ENCODE measurements at regions not wholly inside any gene's neighbourhood (a gene's known extent, or its start where the extent isn't known, plus 50 kb on each side); places are given as distances from the start of the nearest gene placed in this dataset.

- Mint-ChIP-seq H3K4me3 (no peak overlapping the region), H3K36me3 (no peaks in the 10 kb centered on the region), H3K27ac (no peak overlapping the region), H3K4me1 (no peaks in the 10 kb centered on the region), H3K9me3 (ENCODE audit: low read depth) (peaks cover 16% of the 10 kb centered on the region), H3K27me3 (no peaks in the 10 kb centered on the region)
- DNase-seq (no peak), ATAC-seq (no peak)
- CTCF ChIA-PET = no interaction called here
Measured at GRCh38 chr2:21664083-21664482, 540.3 kb downstream of the TDRD15 start.

- ATAC-seq = no peak
- DNase-seq = no peak
- no peak overlapping the region for H3K27ac Mint-ChIP-seq
Measured at GRCh38 chr2:21667638-21668037, 543.9 kb downstream of the TDRD15 start.

GRCh38 chr2:21668078-21668710, 544.4 kb downstream of the TDRD15 start:
- Mint-ChIP-seq H3K4me1 (no peaks in the 10 kb centered on the region), H3K36me3 (no peaks in the 10 kb centered on the region), H3K27me3 (no peaks in the 10 kb centered on the region), H3K4me3 (no peak overlapping the region), H3K27ac (no peak overlapping the region), H3K9me3 (ENCODE audit: low read depth) (peaks cover 11% of the 10 kb centered on the region)
- ATAC-seq (no peak), DNase-seq (no peak)
- CTCF ChIA-PET = no interaction called here

More at GRCh38 chr2:21667638-21668037, 543.9 kb downstream of the TDRD15 start:
- H3K4me3 Mint-ChIP-seq = no peak overlapping the region
- no peaks in the 10 kb centered on the region for H3K27me3 Mint-ChIP-seq
- peaks cover 12% of the 10 kb centered on the region for H3K9me3 Mint-ChIP-seq (ENCODE audit: low read depth)
- no peaks in the 10 kb centered on the region for H3K36me3 Mint-ChIP-seq
- CTCF ChIA-PET = no interaction called here
- no peaks in the 10 kb centered on the region for H3K4me1 Mint-ChIP-seq

- H3K36me3 Mint-ChIP-seq = no peaks in the 10 kb centered on the region
- H3K27me3 Mint-ChIP-seq = no peaks in the 10 kb centered on the region
- H3K4me1 Mint-ChIP-seq = no peaks in the 10 kb centered on the region
- H3K4me3 Mint-ChIP-seq = no peak overlapping the region
- DNase-seq = no peak
- peaks cover 6% of the 10 kb centered on the region for H3K9me3 Mint-ChIP-seq (ENCODE audit: low read depth)
- no peak for ATAC-seq
- CTCF ChIA-PET = no interaction called here
- H3K27ac Mint-ChIP-seq = no peak overlapping the region
Measured at GRCh38 chr2:21676041-21676440, 552.3 kb downstream of the TDRD15 start.

- CTCF ChIA-PET = no interaction called here
- peaks cover 6% of the 10 kb centered on the region for H3K9me3 Mint-ChIP-seq (ENCODE audit: low read depth)
- no peaks in the 10 kb centered on the region for H3K27me3 Mint-ChIP-seq
- H3K4me1 Mint-ChIP-seq = no peaks in the 10 kb centered on the region
- ATAC-seq = no peak
- H3K27ac Mint-ChIP-seq = no peak overlapping the region
- H3K4me3 Mint-ChIP-seq = no peak overlapping the region
- no peak for DNase-seq
- no peaks in the 10 kb centered on the region for H3K36me3 Mint-ChIP-seq
Measured at GRCh38 chr2:21676676-21677075, 552.9 kb downstream of the TDRD15 start.

GRCh38 chr2:21683838-21684237, 560.1 kb downstream of the TDRD15 start:
- CTCF ChIA-PET = no interaction called here
- Mint-ChIP-seq H3K27ac (no peak overlapping the region), H3K27me3 (no peaks in the 10 kb centered on the region), H3K4me1 (no peaks in the 10 kb centered on the region), H3K36me3 (no peaks in the 10 kb centered on the region), H3K9me3 (ENCODE audit: low read depth) (peaks cover 2% of the 10 kb centered on the region), H3K4me3 (no peak overlapping the region)
- ATAC-seq (no peak), DNase-seq (no peak)

GRCh38 chr2:21687589-21687988, 563.8 kb downstream of the TDRD15 start:
- CTCF ChIA-PET = no interaction called here

GRCh38 chr2:21690005-21690404, 566.2 kb downstream of the TDRD15 start:
- CTCF ChIA-PET = no interaction called here
- H3K27me3 Mint-ChIP-seq = no peaks in the 10 kb centered on the region
- H3K27ac Mint-ChIP-seq = no peak overlapping the region
- H3K4me3 Mint-ChIP-seq = no peak overlapping the region
- no peaks in the 10 kb centered on the region for H3K36me3 Mint-ChIP-seq
- no peak for DNase-seq
- H3K4me1 Mint-ChIP-seq = no peaks in the 10 kb centered on the region
- no peak for ATAC-seq
- peaks cover 2% of the 10 kb centered on the region for H3K9me3 Mint-ChIP-seq (ENCODE audit: low read depth)

More at GRCh38 chr2:21687589-21687988, 563.8 kb downstream of the TDRD15 start:
- H3K4me3 Mint-ChIP-seq = no peak overlapping the region
- H3K36me3 Mint-ChIP-seq = no peaks in the 10 kb centered on the region
- H3K27ac Mint-ChIP-seq = no peak overlapping the region
- ATAC-seq = no peak
- no peaks in the 10 kb centered on the region for H3K4me1 Mint-ChIP-seq
- DNase-seq = no peak
- peaks cover 2% of the 10 kb centered on the region for H3K9me3 Mint-ChIP-seq (ENCODE audit: low read depth)
- H3K27me3 Mint-ChIP-seq = no peaks in the 10 kb centered on the region

- Mint-ChIP-seq H3K27me3 (no peaks in the 10 kb centered on the region), H3K36me3 (no peaks in the 10 kb centered on the region), H3K9me3 (ENCODE audit: low read depth) (peaks cover 2% of the 10 kb centered on the region), H3K4me1 (no peaks in the 10 kb centered on the region), H3K27ac (no peak overlapping the region), H3K4me3 (no peak overlapping the region)
- DNase-seq (no peak), ATAC-seq (no peak)
- CTCF ChIA-PET = no interaction called here
Measured at GRCh38 chr2:21693081-21693480, 569.3 kb downstream of the TDRD15 start.

GRCh38 chr2:21694079-21694878, 570.5 kb downstream of the TDRD15 start:
- CTCF ChIA-PET = no interaction called here
- peaks cover 2% of the 10 kb centered on the region for H3K9me3 Mint-ChIP-seq (ENCODE audit: low read depth)

GRCh38 chr2:21696900-21697299, 573.1 kb downstream of the TDRD15 start:
- H3K4me1 Mint-ChIP-seq = no peaks in the 10 kb centered on the region
- no peaks in the 10 kb centered on the region for H3K36me3 Mint-ChIP-seq
- DNase-seq (no peak), ATAC-seq (no peak)
- H3K4me3 Mint-ChIP-seq = no peak overlapping the region
- peaks cover 2% of the 10 kb centered on the region for H3K9me3 Mint-ChIP-seq (ENCODE audit: low read depth)
- H3K27ac Mint-ChIP-seq = no peak overlapping the region
- no peaks in the 10 kb centered on the region for H3K27me3 Mint-ChIP-seq
- CTCF ChIA-PET = no interaction called here

More at GRCh38 chr2:21694079-21694878, 570.5 kb downstream of the TDRD15 start:
- H3K4me3 Mint-ChIP-seq = no peak overlapping the region
- DNase-seq (no peak), ATAC-seq (no peak)
- no peak overlapping the region for H3K27ac Mint-ChIP-seq
- no peaks in the 10 kb centered on the region for H3K36me3 Mint-ChIP-seq
- H3K27me3 Mint-ChIP-seq = no peaks in the 10 kb centered on the region
- no peaks in the 10 kb centered on the region for H3K4me1 Mint-ChIP-seq

GRCh38 chr2:21700644-21701043, 576.9 kb downstream of the TDRD15 start:
- DNase-seq = no peak

GRCh38 chr2:21710031-21710430, 586.3 kb downstream of the TDRD15 start:
- H3K27me3 Mint-ChIP-seq = no peaks in the 10 kb centered on the region
- H3K36me3 Mint-ChIP-seq = no peaks in the 10 kb centered on the region
- H3K27ac Mint-ChIP-seq = no peak overlapping the region
- H3K4me3 Mint-ChIP-seq = no peak overlapping the region
- no peak for DNase-seq
- CTCF ChIA-PET = no interaction called here
- H3K9me3 Mint-ChIP-seq (ENCODE audit: low read depth) = peaks cover 16% of the 10 kb centered on the region
- H3K4me1 Mint-ChIP-seq = no peaks in the 10 kb centered on the region
- ATAC-seq = no peak

More at GRCh38 chr2:21700644-21701043, 576.9 kb downstream of the TDRD15 start:
- Mint-ChIP-seq H3K4me3 (no peak overlapping the region), H3K9me3 (ENCODE audit: low read depth) (peaks cover 2% of the 10 kb centered on the region), H3K27me3 (no peaks in the 10 kb centered on the region), H3K4me1 (no peaks in the 10 kb centered on the region), H3K36me3 (no peaks in the 10 kb centered on the region), H3K27ac (no peak overlapping the region)
- CTCF ChIA-PET = no interaction called here
- no peak for ATAC-seq

- DNase-seq (no peak), ATAC-seq (no peak)
- no peak overlapping the region for H3K4me3 Mint-ChIP-seq
- CTCF ChIA-PET = no interaction called here
- H3K27me3 Mint-ChIP-seq = no peaks in the 10 kb centered on the region
- no peaks in the 10 kb centered on the region for H3K4me1 Mint-ChIP-seq
- no peak overlapping the region for H3K27ac Mint-ChIP-seq
- H3K36me3 Mint-ChIP-seq = no peaks in the 10 kb centered on the region
- H3K9me3 Mint-ChIP-seq (ENCODE audit: low read depth) = peaks cover 16% of the 10 kb centered on the region
Measured at GRCh38 chr2:21710496-21710895, 586.7 kb downstream of the TDRD15 start.

All from activated CD8-positive, alpha-beta memory T cell treated with anti-CD3 and anti-CD28 coated beads, Interleukin-2, amount 10 ng/mL, durations not matched to agents 7 days and 5 days (primary cell).